Retinal pigment epithelial cell (primary cell): ENCODE measurements at regions not wholly inside any gene's neighbourhood (a gene's known extent, or its start where the extent isn't known, plus 50 kb on each side); places are given as distances from the start of the nearest gene placed in this dataset.

ENCODE experiments used
- DNase-seq: peaks from one replicate; pipeline ENCODE4 v3.0.0-alpha.2; 2010; ENCODE audit warnings: low read depth
- H3K4me3 ChIP-seq: 2 replicates; pipeline ENCODE4 v1.5.1; 2011; ENCODE audit warnings: mild to moderate bottlenecking, low read length, control low read depth, moderate library complexity
- TF ChIP-seq, protein P1 (sequence below): conservative IDR thresholded peaks from 2 replicates; pipeline ENCODE4 v1.5.1; 2011; ENCODE audit warnings: low read depth, low read length, control low read depth, inconsistent platforms

DNA sequence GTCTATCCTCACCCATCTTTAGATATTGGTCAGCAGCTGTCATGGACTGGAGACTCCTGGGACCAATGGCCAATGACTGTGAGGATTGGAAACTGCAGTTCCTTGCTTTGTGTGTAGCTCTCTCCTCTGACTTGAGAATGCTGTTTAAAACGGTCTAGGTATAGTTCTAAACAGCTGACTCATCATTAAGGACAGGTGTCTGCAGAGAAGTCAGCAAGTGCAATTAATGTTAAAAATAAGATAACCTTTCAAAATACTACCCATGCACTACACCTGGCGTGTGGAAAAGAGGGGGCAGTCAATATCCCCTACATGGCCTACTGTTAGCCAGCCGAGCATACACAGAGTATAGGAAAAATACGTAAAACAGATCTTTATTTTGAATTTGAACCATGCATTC is 115.4 kb upstream of the TAB2 start:
- DNase-seq = no peak
- H3K4me3 ChIP-seq = no peak overlapping the region

DNA sequence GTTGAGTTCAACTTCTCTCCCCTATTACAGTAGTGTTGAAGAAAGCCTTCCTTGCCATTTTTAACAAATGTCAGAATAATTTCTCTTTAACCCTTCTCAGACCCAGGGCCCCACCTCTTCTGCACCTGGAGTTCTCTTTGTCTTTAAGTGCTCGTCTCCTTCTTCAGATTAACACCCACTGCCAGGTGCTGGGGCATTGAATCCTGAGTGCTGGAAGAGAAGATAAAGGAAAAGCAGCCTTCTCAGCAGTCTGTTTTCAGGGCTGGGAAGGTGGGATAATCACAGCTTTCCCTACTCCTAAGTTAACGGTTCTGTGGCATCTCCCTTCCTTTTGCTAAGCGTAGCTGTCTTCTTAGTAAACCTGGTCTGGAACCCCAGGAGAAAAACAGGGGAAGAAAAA is 114.6 kb upstream of the TAB2 start:
- no peak for DNase-seq
- H3K4me3 ChIP-seq = no peak overlapping the region
- TF ChIP-seq, protein P1, sequence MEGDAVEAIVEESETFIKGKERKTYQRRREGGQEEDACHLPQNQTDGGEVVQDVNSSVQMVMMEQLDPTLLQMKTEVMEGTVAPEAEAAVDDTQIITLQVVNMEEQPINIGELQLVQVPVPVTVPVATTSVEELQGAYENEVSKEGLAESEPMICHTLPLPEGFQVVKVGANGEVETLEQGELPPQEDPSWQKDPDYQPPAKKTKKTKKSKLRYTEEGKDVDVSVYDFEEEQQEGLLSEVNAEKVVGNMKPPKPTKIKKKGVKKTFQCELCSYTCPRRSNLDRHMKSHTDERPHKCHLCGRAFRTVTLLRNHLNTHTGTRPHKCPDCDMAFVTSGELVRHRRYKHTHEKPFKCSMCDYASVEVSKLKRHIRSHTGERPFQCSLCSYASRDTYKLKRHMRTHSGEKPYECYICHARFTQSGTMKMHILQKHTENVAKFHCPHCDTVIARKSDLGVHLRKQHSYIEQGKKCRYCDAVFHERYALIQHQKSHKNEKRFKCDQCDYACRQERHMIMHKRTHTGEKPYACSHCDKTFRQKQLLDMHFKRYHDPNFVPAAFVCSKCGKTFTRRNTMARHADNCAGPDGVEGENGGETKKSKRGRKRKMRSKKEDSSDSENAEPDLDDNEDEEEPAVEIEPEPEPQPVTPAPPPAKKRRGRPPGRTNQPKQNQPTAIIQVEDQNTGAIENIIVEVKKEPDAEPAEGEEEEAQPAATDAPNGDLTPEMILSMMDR = no peak

More for the DNA sequence above, 115.4 kb upstream of the TAB2 start:
- TF ChIP-seq, protein P1 = no peak

DNA sequence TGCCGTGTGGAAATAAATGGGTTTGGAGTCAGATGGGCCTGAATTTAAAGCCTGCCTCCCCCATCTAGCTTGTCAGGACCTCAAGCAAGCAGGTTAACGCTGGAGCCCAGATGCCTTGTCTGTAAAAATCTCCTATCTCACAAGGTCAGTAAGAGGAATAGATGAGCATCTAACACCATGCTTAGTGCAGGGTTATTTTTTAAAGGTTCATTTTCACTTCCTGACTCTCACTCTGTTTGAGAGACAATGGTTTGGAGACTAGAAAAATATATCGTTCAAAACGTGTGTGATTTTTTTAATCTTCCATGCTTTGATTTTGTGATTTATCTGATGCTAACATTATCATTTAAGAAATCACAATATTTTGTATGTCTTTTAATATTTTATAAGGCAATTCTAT is 114.0 kb upstream of the TAB2 start:
- TF ChIP-seq, protein P1 = no peak
- DNase-seq = no peak

DNA sequence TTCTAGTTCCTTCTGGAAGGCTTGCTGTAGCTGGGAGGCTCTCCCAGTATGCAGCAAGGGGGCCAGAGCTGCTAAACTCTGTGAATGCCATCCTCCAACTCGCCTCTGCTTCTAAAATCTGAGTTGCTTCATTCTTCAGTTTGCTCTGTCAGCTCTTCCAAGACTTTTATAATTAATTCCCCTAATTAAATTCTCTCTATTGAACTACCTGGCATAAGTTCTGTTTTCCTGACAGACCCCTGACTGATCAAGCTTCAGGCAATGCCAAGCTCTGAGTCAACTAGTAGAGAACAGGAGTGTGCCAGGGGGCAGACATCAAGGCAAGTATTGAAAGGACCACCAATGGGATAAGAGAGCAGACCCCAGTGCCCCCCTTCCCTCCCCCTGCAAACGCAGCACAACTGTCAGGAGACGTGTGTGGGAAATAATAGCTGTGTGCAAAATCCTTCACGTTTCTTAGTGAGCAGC is 109.3 kb upstream of the TAB2 start:
- TF ChIP-seq, protein P1 = no peak
- no peak overlapping the region for H3K4me3 ChIP-seq
- DNase-seq = no peak

More for the DNA sequence above, 114.0 kb upstream of the TAB2 start:
- H3K4me3 ChIP-seq = no peak overlapping the region

DNA sequence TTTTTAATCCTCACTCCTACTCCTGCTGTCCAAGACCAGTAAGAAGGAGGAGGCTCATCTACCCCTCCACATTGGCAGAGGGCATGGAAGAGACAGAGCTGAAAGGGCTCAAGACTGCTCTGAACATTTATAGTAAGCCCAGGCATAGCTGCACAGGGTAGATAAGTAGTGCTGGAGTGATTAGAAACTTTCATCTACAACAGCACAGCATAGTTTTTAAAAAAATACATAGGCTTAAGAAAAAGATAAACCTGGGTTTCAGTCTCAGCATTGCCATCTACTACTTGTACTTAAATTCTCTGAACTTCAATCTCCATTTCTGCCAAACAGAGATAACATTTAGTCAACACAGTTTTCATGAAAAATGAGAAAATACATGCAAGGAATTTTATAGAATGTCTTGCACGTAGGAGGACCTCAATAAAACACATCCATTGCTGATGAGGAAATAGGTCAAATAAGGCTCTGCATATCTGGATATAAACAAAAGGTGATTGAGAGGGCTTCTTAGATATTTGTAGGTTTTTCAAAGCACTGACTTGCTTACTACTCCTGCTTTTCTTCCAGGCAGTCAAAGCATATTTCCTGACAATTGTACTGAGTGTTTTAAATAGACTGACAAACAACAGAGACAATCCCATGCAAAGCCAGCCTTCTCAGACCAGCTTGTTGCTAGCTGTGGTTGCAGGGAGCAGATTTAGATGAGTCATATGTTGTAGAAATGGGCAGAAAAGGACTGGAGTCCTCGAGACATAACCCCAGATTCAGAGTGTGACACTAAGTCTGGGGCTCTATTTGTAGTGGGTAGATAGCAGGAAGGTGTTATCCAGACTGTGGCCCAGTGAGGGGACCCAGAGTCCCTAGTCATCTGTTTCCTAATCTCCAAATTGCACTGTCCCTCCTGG is 107.4 kb upstream of the TAB2 start:
- DNase-seq = no peak

DNA sequence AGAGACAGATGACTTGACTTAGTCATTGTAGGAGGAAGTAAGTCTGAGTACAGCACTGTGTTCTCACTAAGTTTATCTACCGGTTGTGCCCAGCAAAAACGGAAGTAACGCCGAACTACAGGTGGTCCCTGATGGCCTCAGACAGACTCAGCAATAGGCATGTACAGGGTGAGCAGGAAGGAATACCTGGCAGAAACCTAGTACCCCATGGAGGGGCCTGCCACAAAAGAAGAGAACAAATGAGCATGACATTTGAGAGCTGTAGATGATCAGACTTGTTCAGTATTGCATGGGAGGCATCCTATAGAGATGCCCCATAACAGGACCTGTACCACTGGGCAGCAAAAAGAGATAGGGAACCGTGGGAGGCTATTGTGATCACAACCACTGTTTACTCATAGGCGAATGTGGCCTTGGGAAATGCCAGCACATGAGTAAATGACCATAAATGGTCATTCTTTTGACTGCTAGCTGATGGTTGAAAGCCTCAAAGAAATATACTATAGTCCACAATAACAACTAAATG is 106.4 kb upstream of the TAB2 start:
- no peak overlapping the region for H3K4me3 ChIP-seq
- TF ChIP-seq, protein P1 = no peak
- DNase-seq = no peak

More for the DNA sequence above, 107.4 kb upstream of the TAB2 start:
- TF ChIP-seq, protein P1 = no peak
- H3K4me3 ChIP-seq = no peak overlapping the region

DNA sequence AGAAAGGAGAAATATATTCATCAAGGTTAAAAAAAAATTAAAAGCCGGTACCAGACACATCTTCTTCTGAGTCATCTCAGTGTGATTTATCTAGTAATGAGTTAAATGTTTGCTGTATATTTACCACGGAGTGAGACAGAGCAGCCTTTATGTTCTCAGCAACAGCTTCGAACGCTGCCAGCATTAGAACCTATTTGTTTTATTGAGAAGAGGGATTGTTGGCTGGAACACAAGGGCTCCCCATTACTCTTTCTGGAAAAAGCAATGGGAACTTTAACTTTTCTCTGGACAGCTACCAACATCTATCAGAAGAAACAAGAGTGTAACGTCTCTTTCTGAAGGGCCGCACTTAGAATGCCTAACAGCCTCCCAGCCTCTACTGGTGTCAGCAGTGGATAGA is 105.3 kb upstream of the TAB2 start:
- no peak overlapping the region for H3K4me3 ChIP-seq
- TF ChIP-seq, protein P1 = no peak
- DNase-seq = no peak
